ENCODE measurements at regions not wholly inside any gene's neighbourhood (a gene's known extent, or its start where the extent isn't known, plus 50 kb on each side); places are given as distances from the start of the nearest gene placed in this dataset.

GRCh38 chr7:25541877-25542276 is 313.6 kb upstream of the NPVF start:
- no peaks in the 10 kb centered on the region for H3K4me1 ChIP-seq (ENCODE audit: control insufficient read depth, extremely low read depth, insufficient read depth, low read length)
- H3K27me3 ChIP-seq (ENCODE audit: control insufficient read depth in 2 of 2, insufficient read depth in 2 of 2, low read length in 2 of 2): no peaks in the 10 kb centered on the region
- POLR2A ChIA-PET: no interaction called here
- no peak overlapping the region for H3K27ac ChIP-seq (ENCODE audit: insufficient read depth, low read depth, low read length)
- no peak overlapping the region for H3K4me3 ChIP-seq (replicated peaks in 1 of 3; ENCODE audit: insufficient read depth in 1 of 3, low read depth in 1 of 3, low read length in 3 of 3)
- CTCF ChIA-PET: interaction anchor here (0.7 to 1.3 kb wide), 2 partner anchors 24 to 27 kb away, joined by 3 read pairs; no protein-coding TSS in a partner anchor
- TF ChIP-seq FOS (IDR thresholded peaks at IDR 0.05; ENCODE audit: borderline replicate concordance, insufficient read depth, low read length) (no peak), CTCF (IDR thresholded peaks at IDR 0.05; ENCODE audit: extremely low read depth in 1 of 2, insufficient read depth in 1 of 2, low read depth in 1 of 2, low read length in 2 of 2) (no peak), MYC (IDR thresholded peaks at IDR 0.05; ENCODE audit: low read depth, low read length) (no peak), POLR2A (IDR thresholded peaks at IDR 0.05; ENCODE audit: low read depth, low read length) (no peak), GATA2 (IDR thresholded peaks at IDR 0.05; ENCODE audit: insufficient read depth, insufficient read length, low read depth, low read length) (no peak), EZH2 (IDR thresholded peaks at IDR 0.05; ENCODE audit: borderline replicate concordance, low read depth, low read length, severe bottlenecking) (no peak), JUN (IDR thresholded peaks at IDR 0.05; ENCODE audit: borderline replicate concordance, insufficient read depth, insufficient read length, low read depth) (no peak), POLR2AphosphoS5 (IDR thresholded peaks at IDR 0.05; ENCODE audit: insufficient read depth, low read depth, low read length) (no peak), MAX (IDR thresholded peaks at IDR 0.05; ENCODE audit: insufficient read depth, insufficient read length) (no peak)
- H3K79me2 ChIP-seq (ENCODE audit: control insufficient read depth, insufficient read depth, low read length): no peaks in the 10 kb centered on the region
- H2AFZ ChIP-seq (ENCODE audit: low read depth, low read length): no peak overlapping the region
- DNase-seq (ENCODE audit: low read depth, low spot score) (no peak), FAIRE-seq (no peak)
- no peaks in the 10 kb centered on the region for H3K36me3 ChIP-seq (ENCODE audit: control insufficient read depth in 2 of 2, extremely low read depth in 1 of 2, insufficient read depth in 2 of 2, low read length in 2 of 2)
- no peak overlapping the region for H3K9ac ChIP-seq (replicated peaks; ENCODE audit: extremely low read depth, insufficient read depth, low read length)
- no peaks in the 10 kb centered on the region for H3K9me3 ChIP-seq (replicated peaks; ENCODE audit: control insufficient read depth, insufficient read depth, low read length)
- dilution Hi-C loops (cut with MboI; ENCODE audit: extremely low pct_ligation_motif_present, low sequenced_read_pairs): no loop called here
- no TSS peak for BruUV-seq (replicated peaks)
- intact Hi-C loops (cut with micrococcal nuclease): no loop called here
- H4K20me1 ChIP-seq (replicated peaks; ENCODE audit: control insufficient read depth, extremely low read depth, insufficient read depth, low read length): no peaks in the 10 kb centered on the region
- H3K4me2 ChIP-seq (ENCODE audit: insufficient read depth, low read length): no peak overlapping the region
- H3K9me1 ChIP-seq (replicated peaks; ENCODE audit: control insufficient read depth, extremely low read depth, insufficient read depth, low read length): no peaks in the 10 kb centered on the region
